SK-N-SH treated with all-trans-retinoic acid at 6 μM for 48 hours (cell line): ENCODE measurements at regions not wholly inside any gene's neighbourhood (a gene's known extent, or its start where the extent isn't known, plus 50 kb on each side); places are given as distances from the start of the nearest gene placed in this dataset.

Experiments
- ATAC-seq: fragments of 200-7000 bp; cut with Tn5 transposase; 3 replicates; pipeline ENCODE4 v1.9.1; 2020; ENCODE audit warnings: mild to moderate bottlenecking, moderate library complexity
- ARNTL ChIP-seq: fragments of 450-650 bp; formaldehyde crosslinking; IDR thresholded peaks from 2 replicates; pipeline ENCODE4 v1.5.0; 2020; ENCODE audit warnings: low read depth, mild to moderate bottlenecking, moderate library complexity, borderline replicate concordance
- BACH2 ChIP-seq: fragments of 250-450 bp; sonication (Bioruptor Pico); IDR thresholded peaks from 2 replicates; pipeline ENCODE4 v1.9.0; 2021; ENCODE audit warnings: mild to moderate bottlenecking, borderline replicate concordance
- CSDC2 ChIP-seq: fragments of 250-450 bp; sonication (Bioruptor Pico); IDR thresholded peaks from 2 replicates; pipeline ENCODE4 v1.5.0; 2020; ENCODE audit warnings: mild to moderate bottlenecking, moderate library complexity
- ESRRG ChIP-seq: fragments of 250-450 bp; sonication (Bioruptor Pico); IDR thresholded peaks from 2 replicates; pipeline ENCODE4 v1.6.1; 2021; ENCODE audit warnings: mild to moderate bottlenecking
- GLIS3 ChIP-seq: fragments of 250-450 bp; sonication (Bioruptor Pico); IDR thresholded peaks from 2 replicates; pipeline ENCODE4 v1.5.0; 2020; ENCODE audit warnings: mild to moderate bottlenecking, moderate library complexity
- ISL1 ChIP-seq: fragments of 250-450 bp; sonication (Bioruptor Pico); IDR thresholded peaks from 2 replicates; pipeline ENCODE4 v2.1.2; 2022; ENCODE audit warnings: mild to moderate bottlenecking, moderate library complexity
- OSR1 ChIP-seq: fragments of 250-450 bp; sonication (Bioruptor Pico); IDR thresholded peaks from 2 replicates; pipeline ENCODE4 v1.8.0; 2022; ENCODE audit warnings: moderate library complexity, mild to moderate bottlenecking, inconsistent platforms
- PPARA ChIP-seq: fragments of 250-450 bp; sonication (Bioruptor Pico); IDR thresholded peaks from 2 replicates; pipeline ENCODE4 v1.5.0; 2020; ENCODE audit warnings: mild to moderate bottlenecking, borderline replicate concordance
- RARB ChIP-seq: fragments of 250-450 bp; sonication (Bioruptor Pico); IDR thresholded peaks from 2 replicates; pipeline ENCODE4 v1.8.0; 2021; ENCODE audit warnings: mild to moderate bottlenecking, moderate library complexity
- SNAI2 ChIP-seq: fragments of 250-450 bp; sonication (Bioruptor Pico); IDR thresholded peaks from 2 replicates; pipeline ENCODE4 v1.5.0; 2020; ENCODE audit warnings: mild to moderate bottlenecking, moderate library complexity
- TCF4 ChIP-seq: fragments of 250-450 bp; sonication (Bioruptor Pico); IDR thresholded peaks from 2 replicates; pipeline ENCODE4 v1.8.0; 2021; ENCODE audit warnings: mild to moderate bottlenecking, moderate library complexity, borderline replicate concordance
- TOX ChIP-seq: fragments of 250-450 bp; sonication (Bioruptor Pico); IDR thresholded peaks from 2 replicates; pipeline ENCODE4 v1.8.0; 2021; ENCODE audit warnings: mild to moderate bottlenecking, moderate library complexity, borderline replicate concordance
- ZC3H10 ChIP-seq: fragments of 250-450 bp; sonication (Bioruptor Pico); IDR thresholded peaks from 2 replicates; pipeline ENCODE4 v1.5.1; 2021; ENCODE audit warnings: mild to moderate bottlenecking, moderate library complexity
- ZFP3 ChIP-seq: fragments of 250-450 bp; sonication (Bioruptor Pico); IDR thresholded peaks from 2 replicates; pipeline ENCODE4 v1.5.0; 2020; ENCODE audit warnings: mild to moderate bottlenecking, moderate library complexity
- ZNF565 ChIP-seq: fragments of 450-650 bp; formaldehyde crosslinking; conservative IDR thresholded peaks from 2 replicates; pipeline ENCODE4 v1.5.0; 2020; ENCODE audit warnings: low read depth, mild to moderate bottlenecking, moderate library complexity
- ZNF70 ChIP-seq: fragments of 450-650 bp; formaldehyde crosslinking; IDR thresholded peaks from 2 replicates; pipeline ENCODE4 v1.5.0; 2020; ENCODE audit warnings: mild to moderate bottlenecking, moderate library complexity
- TF ChIP-seq, protein P1 (sequence below): fragments of 250-450 bp; sonication (Bioruptor Pico); IDR thresholded peaks from 2 replicates; pipeline ENCODE4 v1.8.0; 2020; ENCODE audit warnings: mild to moderate bottlenecking, moderate library complexity, borderline replicate concordance
- TF ChIP-seq, protein P2 (sequence below): fragments of 250-450 bp; sonication (Bioruptor Pico); IDR thresholded peaks from 2 replicates; pipeline ENCODE4 v1.5.0; 2020; ENCODE audit warnings: mild to moderate bottlenecking, moderate library complexity
- TF ChIP-seq, protein P3 (sequence below): fragments of 250-450 bp; sonication (Bioruptor Pico); IDR thresholded peaks from 2 replicates; pipeline ENCODE4 v1.5.1; 2020; ENCODE audit warnings: low read depth, mild to moderate bottlenecking, moderate library complexity
- TF ChIP-seq, protein P4 (sequence below): fragments of 250-450 bp; sonication (Bioruptor Pico); IDR thresholded peaks from 2 replicates; pipeline ENCODE4 v1.8.0; 2021; ENCODE audit warnings: low read depth, mild to moderate bottlenecking, moderate library complexity, borderline replicate concordance
- TF ChIP-seq, protein P5 (sequence below): fragments of 250-450 bp; sonication (Bioruptor Pico); IDR thresholded peaks from 2 replicates; pipeline ENCODE4 v1.5.1; 2021; ENCODE audit warnings: mild to moderate bottlenecking, moderate library complexity

DNA sequence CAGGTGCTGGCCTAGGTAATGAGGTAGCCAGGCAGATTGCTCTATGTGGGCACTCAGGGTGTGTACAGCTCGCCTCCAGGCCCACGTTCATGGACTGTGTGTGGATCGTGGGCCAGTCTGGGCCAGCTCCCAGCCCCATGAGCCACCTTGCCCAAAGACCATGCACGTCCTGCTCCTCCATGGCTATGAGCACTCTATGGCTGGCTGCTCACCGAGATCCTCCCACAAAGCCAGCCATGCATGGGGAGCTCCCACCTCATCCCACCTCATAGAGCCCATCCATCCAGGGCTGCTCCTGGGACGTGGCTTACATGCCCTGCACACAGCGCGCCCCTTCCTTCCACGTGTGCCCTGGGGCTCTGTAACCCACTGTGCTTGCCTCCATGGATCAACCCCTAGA lies 262.5 kb upstream of the IRX1 start:
- no peak for ATAC-seq
- no peak for TF ChIP-seq ESRRG (CRISPR knock-in tag)
- TF ChIP-seq ISL1 = no peak
- no peak for TF ChIP-seq ZNF565 (CRISPR knock-in tag)
- TF ChIP-seq, protein P1, sequence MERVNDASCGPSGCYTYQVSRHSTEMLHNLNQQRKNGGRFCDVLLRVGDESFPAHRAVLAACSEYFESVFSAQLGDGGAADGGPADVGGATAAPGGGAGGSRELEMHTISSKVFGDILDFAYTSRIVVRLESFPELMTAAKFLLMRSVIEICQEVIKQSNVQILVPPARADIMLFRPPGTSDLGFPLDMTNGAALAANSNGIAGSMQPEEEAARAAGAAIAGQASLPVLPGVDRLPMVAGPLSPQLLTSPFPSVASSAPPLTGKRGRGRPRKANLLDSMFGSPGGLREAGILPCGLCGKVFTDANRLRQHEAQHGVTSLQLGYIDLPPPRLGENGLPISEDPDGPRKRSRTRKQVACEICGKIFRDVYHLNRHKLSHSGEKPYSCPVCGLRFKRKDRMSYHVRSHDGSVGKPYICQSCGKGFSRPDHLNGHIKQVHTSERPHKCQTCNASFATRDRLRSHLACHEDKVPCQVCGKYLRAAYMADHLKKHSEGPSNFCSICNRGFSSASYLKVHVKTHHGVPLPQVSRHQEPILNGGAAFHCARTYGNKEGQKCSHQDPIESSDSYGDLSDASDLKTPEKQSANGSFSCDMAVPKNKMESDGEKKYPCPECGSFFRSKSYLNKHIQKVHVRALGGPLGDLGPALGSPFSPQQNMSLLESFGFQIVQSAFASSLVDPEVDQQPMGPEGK (CRISPR knock-in tag) = no peak
- TF ChIP-seq OSR1 (CRISPR knock-in tag) = no peak
- no peak for TF ChIP-seq RARB
- no peak for TF ChIP-seq TCF4 (CRISPR knock-in tag)
- TF ChIP-seq, protein P2, sequence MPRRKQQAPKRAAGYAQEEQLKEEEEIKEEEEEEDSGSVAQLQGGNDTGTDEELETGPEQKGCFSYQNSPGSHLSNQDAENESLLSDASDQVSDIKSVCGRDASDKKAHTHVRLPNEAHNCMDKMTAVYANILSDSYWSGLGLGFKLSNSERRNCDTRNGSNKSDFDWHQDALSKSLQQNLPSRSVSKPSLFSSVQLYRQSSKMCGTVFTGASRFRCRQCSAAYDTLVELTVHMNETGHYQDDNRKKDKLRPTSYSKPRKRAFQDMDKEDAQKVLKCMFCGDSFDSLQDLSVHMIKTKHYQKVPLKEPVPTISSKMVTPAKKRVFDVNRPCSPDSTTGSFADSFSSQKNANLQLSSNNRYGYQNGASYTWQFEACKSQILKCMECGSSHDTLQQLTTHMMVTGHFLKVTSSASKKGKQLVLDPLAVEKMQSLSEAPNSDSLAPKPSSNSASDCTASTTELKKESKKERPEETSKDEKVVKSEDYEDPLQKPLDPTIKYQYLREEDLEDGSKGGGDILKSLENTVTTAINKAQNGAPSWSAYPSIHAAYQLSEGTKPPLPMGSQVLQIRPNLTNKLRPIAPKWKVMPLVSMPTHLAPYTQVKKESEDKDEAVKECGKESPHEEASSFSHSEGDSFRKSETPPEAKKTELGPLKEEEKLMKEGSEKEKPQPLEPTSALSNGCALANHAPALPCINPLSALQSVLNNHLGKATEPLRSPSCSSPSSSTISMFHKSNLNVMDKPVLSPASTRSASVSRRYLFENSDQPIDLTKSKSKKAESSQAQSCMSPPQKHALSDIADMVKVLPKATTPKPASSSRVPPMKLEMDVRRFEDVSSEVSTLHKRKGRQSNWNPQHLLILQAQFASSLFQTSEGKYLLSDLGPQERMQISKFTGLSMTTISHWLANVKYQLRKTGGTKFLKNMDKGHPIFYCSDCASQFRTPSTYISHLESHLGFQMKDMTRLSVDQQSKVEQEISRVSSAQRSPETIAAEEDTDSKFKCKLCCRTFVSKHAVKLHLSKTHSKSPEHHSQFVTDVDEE (CRISPR knock-in tag) = no peak
- TF ChIP-seq TOX (CRISPR knock-in tag) = no peak
- TF ChIP-seq, protein P3, sequence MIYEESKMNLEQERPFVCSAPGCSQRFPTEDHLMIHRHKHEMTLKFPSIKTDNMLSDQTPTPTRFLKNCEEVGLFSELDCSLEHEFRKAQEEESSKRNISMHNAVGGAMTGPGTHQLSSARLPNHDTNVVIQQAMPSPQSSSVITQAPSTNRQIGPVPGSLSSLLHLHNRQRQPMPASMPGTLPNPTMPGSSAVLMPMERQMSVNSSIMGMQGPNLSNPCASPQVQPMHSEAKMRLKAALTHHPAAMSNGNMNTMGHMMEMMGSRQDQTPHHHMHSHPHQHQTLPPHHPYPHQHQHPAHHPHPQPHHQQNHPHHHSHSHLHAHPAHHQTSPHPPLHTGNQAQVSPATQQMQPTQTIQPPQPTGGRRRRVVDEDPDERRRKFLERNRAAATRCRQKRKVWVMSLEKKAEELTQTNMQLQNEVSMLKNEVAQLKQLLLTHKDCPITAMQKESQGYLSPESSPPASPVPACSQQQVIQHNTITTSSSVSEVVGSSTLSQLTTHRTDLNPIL (CRISPR knock-in tag) = no peak
- no peak for TF ChIP-seq BACH2 (CRISPR knock-in tag)
- no peak for TF ChIP-seq ZC3H10 (CRISPR knock-in tag)
- no peak for TF ChIP-seq ZNF70 (CRISPR knock-in tag)
- TF ChIP-seq ZFP3 (CRISPR knock-in tag) = no peak
- TF ChIP-seq, protein P4, sequence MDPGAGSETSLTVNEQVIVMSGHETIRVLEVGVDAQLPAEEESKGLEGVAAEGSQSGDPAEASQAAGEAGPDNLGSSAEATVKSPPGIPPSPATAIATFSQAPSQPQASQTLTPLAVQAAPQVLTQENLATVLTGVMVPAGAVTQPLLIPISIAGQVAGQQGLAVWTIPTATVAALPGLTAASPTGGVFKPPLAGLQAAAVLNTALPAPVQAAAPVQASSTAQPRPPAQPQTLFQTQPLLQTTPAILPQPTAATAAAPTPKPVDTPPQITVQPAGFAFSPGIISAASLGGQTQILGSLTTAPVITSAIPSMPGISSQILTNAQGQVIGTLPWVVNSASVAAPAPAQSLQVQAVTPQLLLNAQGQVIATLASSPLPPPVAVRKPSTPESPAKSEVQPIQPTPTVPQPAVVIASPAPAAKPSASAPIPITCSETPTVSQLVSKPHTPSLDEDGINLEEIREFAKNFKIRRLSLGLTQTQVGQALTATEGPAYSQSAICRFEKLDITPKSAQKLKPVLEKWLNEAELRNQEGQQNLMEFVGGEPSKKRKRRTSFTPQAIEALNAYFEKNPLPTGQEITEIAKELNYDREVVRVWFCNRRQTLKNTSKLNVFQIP (CRISPR knock-in tag) = no peak
- TF ChIP-seq PPARA = no peak
- no peak for TF ChIP-seq SNAI2 (CRISPR knock-in tag)
- TF ChIP-seq ARNTL (CRISPR knock-in tag) = no peak

DNA sequence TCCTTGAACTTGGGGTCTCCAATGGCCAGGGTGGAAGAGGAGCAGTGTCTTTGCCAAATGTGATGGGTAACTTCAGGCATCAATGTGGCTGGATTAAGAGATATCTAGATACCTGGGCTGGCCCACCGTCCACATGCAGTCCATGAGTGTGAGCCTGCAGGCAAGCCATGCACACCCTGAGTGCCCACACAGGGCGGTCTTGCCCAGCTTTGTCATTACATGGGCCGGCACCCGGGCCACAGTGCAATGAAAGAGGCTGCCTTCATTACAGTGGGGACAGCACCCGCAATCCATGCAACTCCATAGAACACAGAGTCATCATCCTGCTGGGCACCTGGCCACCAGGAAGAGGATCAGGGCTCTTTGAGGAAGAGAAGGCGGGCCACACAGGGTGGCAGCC lies 263.8 kb upstream of the IRX1 start:
- no peak for ATAC-seq
- TF ChIP-seq, protein P5, sequence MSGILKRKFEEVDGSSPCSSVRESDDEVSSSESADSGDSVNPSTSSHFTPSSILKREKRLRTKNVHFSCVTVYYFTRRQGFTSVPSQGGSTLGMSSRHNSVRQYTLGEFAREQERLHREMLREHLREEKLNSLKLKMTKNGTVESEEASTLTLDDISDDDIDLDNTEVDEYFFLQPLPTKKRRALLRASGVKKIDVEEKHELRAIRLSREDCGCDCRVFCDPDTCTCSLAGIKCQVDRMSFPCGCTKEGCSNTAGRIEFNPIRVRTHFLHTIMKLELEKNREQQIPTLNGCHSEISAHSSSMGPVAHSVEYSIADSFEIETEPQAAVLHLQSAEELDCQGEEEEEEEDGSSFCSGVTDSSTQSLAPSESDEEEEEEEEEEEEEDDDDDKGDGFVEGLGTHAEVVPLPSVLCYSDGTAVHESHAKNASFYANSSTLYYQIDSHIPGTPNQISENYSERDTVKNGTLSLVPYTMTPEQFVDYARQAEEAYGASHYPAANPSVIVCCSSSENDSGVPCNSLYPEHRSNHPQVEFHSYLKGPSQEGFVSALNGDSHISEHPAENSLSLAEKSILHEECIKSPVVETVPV (CRISPR knock-in tag) = no peak
- TF ChIP-seq GLIS3 (no peak), ISL1 (no peak), ARNTL (CRISPR knock-in tag) (no peak), ZC3H10 (CRISPR knock-in tag) (no peak), OSR1 (CRISPR knock-in tag) (no peak), SNAI2 (CRISPR knock-in tag) (no peak), CSDC2 (CRISPR knock-in tag) (no peak), TOX (CRISPR knock-in tag) (no peak), ZFP3 (CRISPR knock-in tag) (no peak)
- TF ChIP-seq, protein P3 (CRISPR knock-in tag) = no peak
- TF ChIP-seq, protein P1 (CRISPR knock-in tag) = no peak
